GM19467 (cell line): ENCODE measurements at regions not wholly inside any gene's neighbourhood (a gene's known extent, or its start where the extent isn't known, plus 50 kb on each side); places are given as distances from the start of the nearest gene placed in this dataset.
"Not testable (repeated sequence)": the region's sequence is repeated elsewhere in the genome, so short reads cannot be mapped to it uniquely, and the experiment has no call there.

Experiments
- ATAC-seq: cut with Tn5 transposase; IDR thresholded peaks from one replicate; pipeline ENCODE4 v1.9.1; 2021; ENCODE audit warnings: mild to moderate bottlenecking, moderate library complexity; ENCODE audit not compliant: unreplicated experiment

- not testable (repeated sequence) for ATAC-seq
Measured at GRCh38 chr16:21363550-21364223, 85.6 kb upstream of the CRYM start.

- not testable (repeated sequence) for ATAC-seq
Measured at GRCh38 chr16:21361612-21362227, 83.6 kb upstream of the CRYM start.

- ATAC-seq: not testable (repeated sequence)
Measured at GRCh38 chr16:21361045-21361444, 83.0 kb upstream of the CRYM start.

- not testable (repeated sequence) for ATAC-seq
Measured at GRCh38 chr16:21359513-21359912, 81.4 kb upstream of the CRYM start.

GRCh38 chr16:21358261-21358795 lies 80.2 kb upstream of the CRYM start:
- ATAC-seq: peak; percentile 36

GRCh38 chr16:21356308-21356707 lies 78.2 kb upstream of the CRYM start:
- not testable (repeated sequence) for ATAC-seq

GRCh38 chr16:21351433-21351832 lies 73.3 kb upstream of the CRYM start:
- not testable (repeated sequence) for ATAC-seq

GRCh38 chr16:21350851-21351250 lies 72.8 kb upstream of the CRYM start:
- ATAC-seq: not testable (repeated sequence)

- ATAC-seq: not testable (repeated sequence)
Measured at GRCh38 chr16:21349336-21349735, 71.2 kb upstream of the CRYM start.

- not testable (repeated sequence) for ATAC-seq
Measured at GRCh38 chr16:21348815-21349214, 70.7 kb upstream of the CRYM start.

- ATAC-seq: not testable (repeated sequence)
Measured at GRCh38 chr16:21347538-21347937, 69.4 kb upstream of the CRYM start.

- ATAC-seq: not testable (repeated sequence)
Measured at GRCh38 chr16:21346756-21347491, 68.8 kb upstream of the CRYM start.

- not testable (repeated sequence) for ATAC-seq
Measured at GRCh38 chr16:21344361-21344912, 66.3 kb upstream of the CRYM start.

GRCh38 chr16:21341101-21341500 lies 63.0 kb upstream of the CRYM start:
- no peak for ATAC-seq

- no peak for ATAC-seq
Measured at GRCh38 chr16:21339941-21340340, 61.9 kb upstream of the CRYM start.

GRCh38 chr16:21339269-21339641 lies 61.2 kb upstream of the CRYM start:
- no peak for ATAC-seq

- ATAC-seq: no peak
Measured at GRCh38 chr16:21338537-21339268, 60.6 kb upstream of the CRYM start.

GRCh38 chr16:21336231-21336630 lies 58.1 kb upstream of the CRYM start:
- no peak for ATAC-seq

- not testable (repeated sequence) for ATAC-seq
Measured at GRCh38 chr16:21334188-21335146, 56.4 kb upstream of the CRYM start.
